Mesendoderm (in vitro differentiated cells): ENCODE measurements at regions not wholly inside any gene's neighbourhood (a gene's known extent, or its start where the extent isn't known, plus 50 kb on each side); places are given as distances from the start of the nearest gene placed in this dataset.

Source experiments
- DNase-seq: peaks from one replicate; pipeline ENCODE4 v3.0.0; 2013
- H2AK5ac ChIP-seq: 2 replicates; pipeline ENCODE4 v1.6.1; 2013; ENCODE audit warnings: low read length, inconsistent platforms
- H2BK120ac ChIP-seq: 2 replicates; pipeline ENCODE4 v1.6.1; 2013; ENCODE audit warnings: low read depth, mild to moderate bottlenecking, low read length, moderate library complexity, mixed read lengths
- H2BK15ac ChIP-seq: replicated peaks from 2 replicates; pipeline ENCODE4 v1.6.1; 2013; ENCODE audit warnings: low read depth, mild to moderate bottlenecking, moderate library complexity
- H2BK5ac ChIP-seq: 2 replicates; pipeline ENCODE4 v1.6.1; 2013; ENCODE audit warnings: low read length, inconsistent platforms
- H3K18ac ChIP-seq: 2 replicates; pipeline ENCODE4 v1.6.1; 2013; ENCODE audit warnings: mild to moderate bottlenecking, low read length, mixed read lengths
- H3K23ac ChIP-seq: one replicate; pipeline ENCODE4 v1.6.1; 2013; ENCODE audit warnings: low read length
- H3K27ac ChIP-seq: 2 replicates; pipeline ENCODE4 v1.5.1; 2013; ENCODE audit warnings: low read depth, mild to moderate bottlenecking, inconsistent platforms, low read length, moderate library complexity
- H3K27me3 ChIP-seq: 2 replicates; pipeline ENCODE4 v1.6.1; 2013; ENCODE audit warnings: low read length, control low read depth, mild to moderate bottlenecking, inconsistent platforms; ENCODE audit not compliant: insufficient read depth, poor library complexity
- H3K36me3 ChIP-seq: 2 replicates; pipeline ENCODE4 v1.6.1; 2013; ENCODE audit warnings: low read length, inconsistent platforms; ENCODE audit not compliant: control insufficient read depth, insufficient read depth
- H3K4ac ChIP-seq: one replicate; pipeline ENCODE4 v1.6.1; 2013; ENCODE audit warnings: low read depth, mild to moderate bottlenecking, low read length, moderate library complexity
- H3K4me1 ChIP-seq: 2 replicates; pipeline ENCODE4 v1.6.1; 2013; ENCODE audit warnings: low read depth, low read length, inconsistent platforms; ENCODE audit not compliant: control insufficient read depth
- H3K4me2 ChIP-seq: 2 replicates; pipeline ENCODE4 v1.6.1; 2013; ENCODE audit warnings: low read length
- H3K4me3 ChIP-seq: 2 replicates; pipeline ENCODE4 v1.5.1; 2013; ENCODE audit warnings: mild to moderate bottlenecking, low read length
- H3K56ac ChIP-seq: one replicate; pipeline ENCODE4 v1.6.1; 2013; ENCODE audit warnings: low read length
- H3K79me1 ChIP-seq: 2 replicates; pipeline ENCODE4 v1.6.1; 2013; ENCODE audit warnings: low read length, inconsistent platforms
- H3K79me2 ChIP-seq: 2 replicates; pipeline ENCODE4 v1.6.1; 2013; ENCODE audit warnings: mild to moderate bottlenecking, low read length; ENCODE audit not compliant: control insufficient read depth, insufficient read depth
- H3K9ac ChIP-seq: 2 replicates; pipeline ENCODE4 v1.6.1; 2013; ENCODE audit warnings: low read length, inconsistent platforms
- H4K5ac ChIP-seq: one replicate; pipeline ENCODE4 v1.6.1; 2013; ENCODE audit warnings: low read length
- H4K8ac ChIP-seq: one replicate; pipeline ENCODE4 v1.6.1; 2013; ENCODE audit warnings: low read depth, mild to moderate bottlenecking, control low read depth, low read length, moderate library complexity
- WGBS: extraction: QIAGEN DNeasy Blood & Tissue Kit; methylation state at CpG from one replicate; pipeline ENCODE4 v1.1.7; 2013; ENCODE audit warnings: low lambda C conversion rate, missing lambda C conversion rate; ENCODE audit not compliant: insufficient coverage; ENCODE audit errors: extremely low coverage; 5-methylcytosine and 5-hydroxymethylcytosine counted together

DNA sequence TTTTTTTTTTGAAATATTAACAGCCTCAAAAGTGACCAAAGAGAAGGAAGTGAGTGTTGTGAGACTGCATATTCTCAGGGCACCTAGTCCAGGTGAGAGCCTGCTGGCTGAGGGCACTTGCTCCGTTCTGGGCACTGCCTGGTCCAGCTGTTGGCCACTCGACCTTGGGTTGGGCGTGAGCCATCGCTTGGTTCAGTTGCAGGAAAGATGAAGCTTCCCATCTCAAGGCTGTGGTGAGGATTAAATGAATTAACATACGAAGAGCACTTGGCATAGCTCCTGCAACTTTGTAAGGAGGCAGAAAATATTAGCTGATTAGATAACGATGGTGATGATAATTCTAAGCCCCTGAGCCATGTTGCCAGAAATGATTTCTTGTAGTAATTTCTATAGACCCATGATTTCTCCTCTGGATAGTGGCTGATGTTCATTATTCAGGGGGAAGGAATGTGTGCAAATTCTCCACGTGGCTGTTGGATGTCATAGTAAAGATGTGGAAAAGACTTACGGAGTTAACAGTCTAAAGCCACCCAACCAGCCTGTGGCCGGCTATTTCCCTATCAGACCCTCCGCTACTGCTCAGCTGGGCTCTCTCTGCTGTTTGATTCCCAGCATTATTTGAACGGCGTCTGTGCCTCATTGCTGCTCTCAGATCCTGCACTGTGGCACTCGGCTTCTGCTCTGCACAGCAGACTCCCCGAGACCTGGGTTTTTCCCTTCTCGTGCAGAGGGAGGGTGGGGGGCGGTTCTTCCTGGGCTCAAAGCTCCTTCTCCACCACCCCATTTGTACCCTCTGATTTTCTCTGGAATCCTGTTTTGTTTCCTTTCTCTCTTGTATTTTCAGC is 221.1 kb downstream of the GALR1 start:
- DNase-seq, result peak; percentile 2
- Histone ChIP-seq H4K5ac (no peak overlapping the region), H2AK5ac (no peak overlapping the region), H3K27me3 (no peaks in the 10 kb centered on the region), H3K56ac (no peak overlapping the region), H3K4ac (no peak overlapping the region), H3K27ac (no peak overlapping the region), H3K4me1 (no peaks in the 10 kb centered on the region), H2BK5ac (no peak overlapping the region), H2BK15ac (no peak overlapping the region), H3K36me3 (no peaks in the 10 kb centered on the region), H2BK120ac (no peak overlapping the region), H3K23ac (no peak overlapping the region), H3K79me2 (no peaks in the 10 kb centered on the region), H3K18ac (no peak overlapping the region), H3K79me1 (no peaks in the 10 kb centered on the region), H3K9ac (no peak overlapping the region), H4K8ac (no peak overlapping the region), H3K4me2 (no peak overlapping the region), H3K4me3 (no peak overlapping the region)
- no CpG with 5 or more reads among the region's 16 CpGs for WGBS

DNA sequence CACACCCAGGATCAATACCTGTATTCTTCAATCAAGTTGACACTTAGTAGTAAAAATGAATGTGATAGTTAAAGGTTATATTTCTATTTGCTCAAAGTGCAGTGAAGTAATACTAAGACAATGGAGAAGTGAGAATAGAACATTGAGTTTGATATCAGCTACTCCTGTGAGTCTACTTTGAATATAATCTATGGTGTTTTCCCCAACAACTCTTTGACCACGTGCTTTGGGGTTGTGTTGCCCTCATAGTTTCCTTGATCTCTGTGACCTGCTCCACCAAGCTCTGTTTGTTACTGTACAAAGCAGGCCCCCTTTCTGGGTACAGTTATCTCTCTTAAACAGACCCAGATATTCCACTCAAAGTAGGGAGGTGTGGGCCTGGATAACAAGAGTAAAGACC is 222.9 kb downstream of the GALR1 start:
- no peak for DNase-seq
- Histone ChIP-seq H2AK5ac (no peak overlapping the region), H3K27ac (no peak overlapping the region), H3K56ac (no peak overlapping the region), H3K4me1 (no peaks in the 10 kb centered on the region), H3K79me1 (no peaks in the 10 kb centered on the region), H2BK120ac (no peak overlapping the region), H2BK5ac (no peak overlapping the region), H4K5ac (no peak overlapping the region), H3K36me3 (no peaks in the 10 kb centered on the region), H3K27me3 (no peaks in the 10 kb centered on the region), H3K23ac (no peak overlapping the region), H2BK15ac (no peak overlapping the region), H3K4me3 (no peak overlapping the region), H4K8ac (no peak overlapping the region), H3K79me2 (no peaks in the 10 kb centered on the region), H3K4me2 (no peak overlapping the region), H3K9ac (no peak overlapping the region), H3K4ac (no peak overlapping the region), H3K18ac (no peak overlapping the region)
- no CpG with 5 or more reads among the region's 1 CpG for WGBS

DNA sequence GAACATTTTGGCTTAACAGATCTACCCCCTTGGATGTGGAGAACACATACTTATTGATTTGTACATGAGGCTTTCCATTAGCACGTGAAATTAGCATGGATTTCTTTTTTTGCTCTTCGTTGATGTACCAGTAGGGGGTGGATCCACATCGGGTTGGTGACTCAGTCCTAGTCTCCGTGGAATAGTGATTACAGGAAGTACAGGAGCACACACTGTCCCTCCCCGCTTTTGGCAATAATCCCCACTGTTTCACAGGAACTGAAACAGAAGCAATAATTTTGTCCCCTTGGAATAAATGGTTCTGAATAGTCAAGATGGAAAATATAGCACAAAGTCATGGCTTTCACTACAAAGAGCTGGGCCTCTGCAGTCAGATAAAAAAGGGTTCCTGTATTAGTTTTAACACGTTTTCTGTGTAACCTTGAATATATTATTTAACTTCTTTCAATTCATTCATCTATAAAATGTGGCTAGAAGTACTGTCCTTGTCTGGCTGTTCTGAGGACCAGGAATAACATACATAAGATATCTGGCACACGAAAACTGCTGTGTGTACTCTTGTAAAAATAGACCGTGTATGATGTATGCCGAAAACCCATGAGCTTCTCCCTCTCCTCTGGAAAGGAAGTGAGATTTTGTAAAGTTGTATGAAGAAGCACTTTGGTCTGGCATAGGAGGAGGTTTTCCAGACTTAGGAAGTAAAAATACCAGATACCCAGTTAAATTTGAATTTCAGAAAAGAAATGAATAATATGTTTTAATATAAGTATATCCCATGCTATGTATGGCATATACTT is 229.2 kb downstream of the GALR1 start:
- Histone ChIP-seq H3K36me3 (no peaks in the 10 kb centered on the region), H3K79me1 (no peaks in the 10 kb centered on the region), H3K4me2 (no peak overlapping the region), H4K5ac (no peak overlapping the region), H3K27me3 (no peaks in the 10 kb centered on the region), H3K4me1 (no peaks in the 10 kb centered on the region), H2BK5ac (no peak overlapping the region), H2AK5ac (no peak overlapping the region), H2BK120ac (no peak overlapping the region), H3K4ac (no peak overlapping the region), H3K79me2 (no peaks in the 10 kb centered on the region), H3K56ac (no peak overlapping the region), H2BK15ac (no peak overlapping the region), H3K23ac (no peak overlapping the region), H3K27ac (no peak overlapping the region), H3K9ac (no peak overlapping the region), H4K8ac (no peak overlapping the region), H3K4me3 (no peak overlapping the region), H3K18ac (no peak overlapping the region)
- peak; percentile 32 for DNase-seq
- no CpG with 5 or more reads among the region's 9 CpGs for WGBS

DNA sequence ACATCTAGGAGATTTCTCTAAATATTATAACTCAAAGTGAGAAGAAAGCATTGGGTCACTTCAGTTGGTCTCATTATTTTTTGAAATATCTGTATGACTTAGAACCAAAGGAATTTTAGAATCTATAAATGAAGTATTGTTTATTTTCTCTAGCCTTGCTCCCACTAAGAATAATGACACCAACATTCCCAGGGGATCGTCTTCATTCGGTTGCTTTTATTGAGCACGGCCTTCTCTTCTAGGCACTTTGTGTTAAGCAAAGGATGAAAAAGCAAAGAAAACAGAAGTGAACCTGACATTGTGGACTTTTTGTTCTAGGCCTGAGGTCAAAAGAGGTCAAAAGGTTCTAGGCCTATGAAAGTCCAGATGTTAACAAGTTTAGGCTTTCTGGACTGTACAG is 231.9 kb downstream of the GALR1 start:
- DNase-seq, result no peak
- Histone ChIP-seq H3K23ac (no peak overlapping the region), H3K56ac (no peak overlapping the region), H3K27me3 (no peaks in the 10 kb centered on the region), H3K27ac (no peak overlapping the region), H3K9ac (no peak overlapping the region), H3K4me3 (no peak overlapping the region), H3K4me2 (no peak overlapping the region), H2BK5ac (no peak overlapping the region), H3K79me1 (no peaks in the 10 kb centered on the region), H2BK15ac (no peak overlapping the region), H3K4me1 (no peaks in the 10 kb centered on the region), H3K79me2 (no peaks in the 10 kb centered on the region), H3K36me3 (no peaks in the 10 kb centered on the region), H2AK5ac (no peak overlapping the region), H2BK120ac (no peak overlapping the region), H4K5ac (no peak overlapping the region), H3K18ac (no peak overlapping the region), H3K4ac (no peak overlapping the region), H4K8ac (no peak overlapping the region)
- no CpG with 5 or more reads among the region's 3 CpGs for WGBS

DNA sequence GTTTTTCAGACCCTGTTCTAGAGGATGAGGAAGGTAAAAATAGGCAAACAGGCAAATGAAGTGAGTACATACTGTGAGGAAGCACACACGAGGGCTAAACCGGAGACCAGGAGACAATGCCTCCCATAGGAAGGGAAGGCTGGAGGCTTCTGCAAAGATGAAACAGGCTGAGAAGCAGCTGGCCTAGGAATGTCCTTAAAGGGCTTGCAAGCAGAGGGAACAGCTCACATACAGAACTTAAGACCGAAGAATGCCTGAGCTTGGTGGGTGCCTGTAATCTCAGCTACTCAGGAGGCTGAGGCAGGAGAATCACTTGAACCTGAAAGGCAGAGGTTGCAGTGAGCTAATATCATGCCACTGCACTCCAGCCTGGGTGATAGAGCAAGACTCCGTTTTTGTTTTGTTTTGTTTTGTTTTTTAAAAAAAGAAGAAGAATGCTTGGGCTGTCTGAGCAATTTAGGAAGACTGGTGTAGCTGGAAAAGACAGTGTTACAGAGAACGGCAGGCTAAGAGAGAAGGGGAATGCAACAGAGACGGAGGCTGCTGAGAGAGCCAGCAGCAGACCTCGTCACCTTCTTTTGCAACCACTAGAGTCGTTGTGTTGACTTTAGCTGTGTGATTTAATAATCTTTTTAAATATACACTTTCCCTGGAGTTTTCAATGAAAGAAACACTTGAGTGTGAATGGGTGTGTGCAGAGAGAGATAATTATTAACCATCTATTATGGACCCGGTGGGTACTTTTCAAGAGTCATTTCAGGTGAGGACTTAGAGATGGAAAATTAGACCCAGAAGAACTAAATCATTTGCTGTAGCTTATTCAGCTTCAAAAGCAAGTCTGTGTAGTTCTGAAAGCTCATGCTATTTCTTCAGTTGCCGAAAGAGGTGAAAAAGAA is 232.8 kb downstream of the GALR1 start:
- WGBS, result no CpG with 5 or more reads among the region's 10 CpGs
- Histone ChIP-seq H3K27ac (no peak overlapping the region), H3K4me1 (no peaks in the 10 kb centered on the region), H3K56ac (no peak overlapping the region), H2BK5ac (no peak overlapping the region), H4K8ac (no peak overlapping the region), H3K18ac (no peak overlapping the region), H2AK5ac (no peak overlapping the region), H3K4ac (no peak overlapping the region), H3K4me2 (no peak overlapping the region), H3K9ac (no peak overlapping the region), H3K79me2 (no peaks in the 10 kb centered on the region), H3K79me1 (no peaks in the 10 kb centered on the region), H2BK15ac (no peak overlapping the region), H2BK120ac (no peak overlapping the region), H3K27me3 (no peaks in the 10 kb centered on the region), H3K4me3 (no peak overlapping the region), H3K23ac (no peak overlapping the region), H4K5ac (no peak overlapping the region), H3K36me3 (no peaks in the 10 kb centered on the region)
- no peak for DNase-seq
